SK-N-SH treated with all-trans-retinoic acid at 6 μM for 48 hours (cell line): ENCODE measurements at regions not wholly inside any gene's neighbourhood (a gene's known extent, or its start where the extent isn't known, plus 50 kb on each side); places are given as distances from the start of the nearest gene placed in this dataset.

Experiments used
- CSRNP3 ChIP-seq: fragments of 250-450 bp; sonication (Bioruptor Pico); IDR thresholded peaks from 2 replicates; pipeline ENCODE4 v1.5.1; 2021; ENCODE audit warnings: mild to moderate bottlenecking, moderate library complexity
- GLIS3 ChIP-seq: fragments of 250-450 bp; sonication (Bioruptor Pico); IDR thresholded peaks from 2 replicates; pipeline ENCODE4 v1.5.0; 2020; ENCODE audit warnings: mild to moderate bottlenecking, moderate library complexity
- ISL1 ChIP-seq: fragments of 250-450 bp; sonication (Bioruptor Pico); IDR thresholded peaks from 2 replicates; pipeline ENCODE4 v2.1.2; 2022; ENCODE audit warnings: mild to moderate bottlenecking, moderate library complexity
- PATZ1 ChIP-seq: fragments of 250-450 bp; sonication (Bioruptor Pico); IDR thresholded peaks from 2 replicates; pipeline ENCODE4 v1.8.0; 2020; ENCODE audit warnings: mild to moderate bottlenecking, moderate library complexity, borderline replicate concordance
- RARB ChIP-seq: fragments of 250-450 bp; sonication (Bioruptor Pico); IDR thresholded peaks from 2 replicates; pipeline ENCODE4 v1.8.0; 2021; ENCODE audit warnings: mild to moderate bottlenecking, moderate library complexity
- TCF4 ChIP-seq: fragments of 250-450 bp; sonication (Bioruptor Pico); IDR thresholded peaks from 2 replicates; pipeline ENCODE4 v1.8.0; 2021; ENCODE audit warnings: mild to moderate bottlenecking, moderate library complexity, borderline replicate concordance
- ZFP30 ChIP-seq: fragments of 450-650 bp; formaldehyde crosslinking; IDR thresholded peaks from 2 replicates; pipeline ENCODE4 v1.5.0; 2022; ENCODE audit warnings: mild to moderate bottlenecking, moderate library complexity

GRCh38 chr14:87467578-87467977 lies 525.4 kb downstream of the GALC start:
- TF ChIP-seq ISL1 (no peak), TCF4 (no peak), RARB (CRISPR knock-in tag) (no peak), PATZ1 (CRISPR knock-in tag) (no peak), ZFP30 (CRISPR knock-in tag) (no peak), GLIS3 (no peak), CSRNP3 (CRISPR knock-in tag) (no peak)
